HT-29 (cell line): ENCODE measurements at regions not wholly inside any gene's neighbourhood (a gene's known extent, or its start where the extent isn't known, plus 50 kb on each side); places are given as distances from the start of the nearest gene placed in this dataset.

Experiments used
- DNase-seq: peaks from one replicate; pipeline ENCODE4 v3.0.0-alpha.2; 2015; ENCODE audit warnings: low spot score

DNA sequence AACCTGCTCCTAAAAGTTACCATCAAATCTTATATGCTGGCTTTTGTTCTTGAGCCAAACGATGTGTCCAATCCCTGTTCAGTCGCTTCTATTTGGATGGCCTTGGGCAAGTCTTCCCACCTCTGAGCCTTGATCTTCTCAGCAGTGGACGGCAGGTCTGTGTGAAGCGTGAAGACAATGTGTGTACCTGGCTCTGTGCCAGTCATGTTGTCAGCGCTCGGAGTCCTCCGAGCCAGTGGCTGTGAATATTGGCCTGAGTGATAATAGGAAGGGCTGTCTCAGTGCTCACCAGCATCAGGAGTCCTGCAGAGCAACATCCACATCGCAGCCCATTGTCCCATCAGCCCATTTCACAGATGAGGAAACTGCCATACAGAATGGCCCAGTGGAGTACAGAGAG is 219.0 kb downstream of the CDC5L start:
- DNase-seq: no peak

DNA sequence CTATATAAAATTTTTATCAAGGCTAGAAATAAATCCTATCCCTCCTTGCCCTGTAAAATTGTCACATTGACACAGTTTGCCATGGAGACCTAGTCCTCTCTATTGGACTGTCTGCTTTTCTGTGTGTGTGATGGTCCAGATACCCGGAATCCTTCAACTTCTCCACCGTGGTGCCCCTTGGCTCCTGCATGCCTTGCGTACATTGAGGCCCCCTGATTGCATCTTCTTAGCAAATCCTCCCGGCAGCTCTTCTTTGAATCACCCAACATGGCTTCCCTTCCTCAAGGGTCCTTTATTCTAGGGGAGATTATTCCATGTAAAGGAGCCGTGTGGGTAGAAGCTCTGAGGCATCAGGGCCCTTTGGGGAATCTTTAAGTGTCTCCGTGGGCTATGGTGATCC is 219.5 kb downstream of the CDC5L start:
- no peak for DNase-seq

DNA sequence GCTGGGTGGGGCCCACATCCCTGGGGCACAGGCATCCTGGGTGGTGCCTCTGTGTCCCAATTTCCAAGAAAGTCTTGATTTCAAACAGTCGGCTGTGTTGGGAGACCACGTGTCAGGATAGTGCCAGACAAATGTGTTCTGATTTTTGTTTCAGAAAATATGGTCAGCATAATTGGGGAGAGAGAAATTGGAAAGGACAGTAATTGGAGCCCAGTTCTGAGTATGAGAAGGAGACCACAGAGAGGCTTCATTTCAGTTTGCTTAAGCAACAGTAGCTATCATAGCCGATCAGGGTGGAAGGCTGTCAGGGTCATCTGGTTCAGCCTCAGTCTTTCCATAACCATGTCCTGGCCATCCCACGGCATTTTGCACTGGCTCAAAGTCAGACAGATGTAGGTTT is 220.7 kb downstream of the CDC5L start:
- DNase-seq: no peak

DNA sequence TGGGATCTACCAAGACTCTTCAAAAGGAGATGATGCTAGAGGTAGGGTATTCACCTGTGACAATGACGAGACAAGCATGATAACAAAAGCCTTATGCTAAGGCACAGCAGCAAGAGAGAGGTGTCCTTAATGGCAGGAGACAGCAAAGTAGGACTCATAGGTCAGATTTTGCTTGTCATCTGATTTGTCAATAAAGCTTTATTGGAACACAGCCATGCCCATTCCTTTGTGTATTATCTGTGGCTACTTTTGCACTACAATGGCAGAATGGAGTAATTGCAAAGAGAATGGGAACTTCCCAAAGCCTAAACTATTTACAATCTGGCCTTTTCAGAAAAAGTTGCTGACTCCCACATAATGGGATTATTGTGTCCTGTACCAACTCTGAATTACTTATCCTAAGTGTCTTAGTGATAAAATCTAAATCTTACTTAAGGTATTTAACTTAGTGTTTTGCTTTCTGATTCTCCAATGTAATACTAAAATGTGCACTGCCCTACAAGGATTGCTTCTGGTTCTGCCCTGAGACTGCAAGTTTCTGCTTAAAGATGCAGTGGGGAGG is 221.6 kb downstream of the CDC5L start:
- no peak for DNase-seq

DNA sequence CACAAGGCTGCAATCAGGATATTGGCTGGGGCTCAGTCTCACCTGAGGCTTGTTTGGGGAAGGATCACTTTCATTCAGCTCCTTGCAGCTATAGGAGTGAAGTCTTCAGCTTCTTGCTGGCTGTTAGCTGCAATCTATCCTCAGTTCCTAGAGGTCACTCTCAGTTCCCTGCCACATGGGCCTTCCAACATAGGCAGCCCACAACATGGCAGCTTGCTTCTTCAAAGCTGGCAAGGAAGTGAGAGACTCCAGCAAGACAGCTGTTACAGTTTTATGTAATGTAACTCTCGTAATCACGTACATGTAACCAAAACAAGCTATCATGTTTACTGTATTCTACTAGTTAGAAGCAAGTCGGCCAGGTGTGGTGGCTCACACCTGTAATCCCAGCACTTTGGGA is 226.9 kb downstream of the CDC5L start:
- no peak for DNase-seq

DNA sequence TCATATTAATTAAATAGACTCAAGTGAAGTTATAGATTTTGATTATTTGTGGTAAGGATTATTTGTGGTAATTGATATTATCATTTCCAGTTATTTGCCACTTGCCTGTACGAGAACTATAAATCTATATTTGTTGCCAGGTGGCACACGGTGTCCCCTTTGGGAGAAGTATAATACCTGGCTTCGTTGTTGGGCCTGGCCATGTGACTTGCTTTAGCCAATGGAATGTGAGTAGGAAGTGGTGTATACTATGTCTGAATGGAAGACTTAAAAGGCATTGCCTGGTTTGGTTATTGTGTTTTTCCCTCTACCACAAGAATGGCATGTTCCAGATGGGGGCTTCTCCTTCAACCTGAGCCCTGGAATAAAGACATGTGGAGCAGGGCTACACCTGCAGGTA is 228.1 kb downstream of the CDC5L start:
- no peak for DNase-seq

DNA sequence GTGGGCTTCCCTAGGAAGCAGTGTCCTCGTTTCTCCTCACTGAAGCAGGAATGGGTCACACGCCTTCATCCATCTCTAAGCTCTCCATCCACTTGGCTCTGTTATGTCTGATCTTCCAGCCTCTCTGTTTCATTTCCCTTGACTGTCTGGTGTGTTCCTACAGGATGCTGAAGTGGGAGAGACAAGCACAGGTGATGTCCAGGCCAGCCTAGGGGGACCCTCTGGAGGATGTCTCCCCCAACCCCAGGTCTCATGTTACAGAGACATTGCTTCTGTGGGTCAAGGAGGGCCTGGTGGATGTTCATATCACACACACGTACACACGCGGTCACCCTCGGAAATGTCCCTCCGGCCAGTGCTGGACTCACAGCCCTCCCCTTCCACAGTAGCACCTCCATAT is 229.9 kb downstream of the CDC5L start:
- no peak for DNase-seq

DNA sequence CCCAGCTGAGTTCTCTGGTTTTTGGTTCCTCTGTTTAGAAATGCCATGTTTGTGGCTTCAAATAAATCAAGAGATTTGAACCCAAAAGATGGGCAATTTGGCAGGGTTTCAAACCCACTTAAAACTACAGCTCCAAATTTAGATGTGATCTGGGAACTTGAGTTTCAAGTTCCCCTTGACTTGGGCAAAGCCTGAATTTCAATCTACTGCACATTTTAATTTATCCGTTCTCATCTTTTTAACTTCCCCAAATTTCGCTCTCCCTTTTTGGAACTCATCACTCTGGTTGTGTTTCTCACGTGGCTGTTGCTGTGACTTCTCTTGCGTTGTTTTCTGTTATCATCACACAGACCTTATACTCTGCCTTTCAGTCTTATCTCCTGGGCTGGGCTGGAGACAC is 230.9 kb downstream of the CDC5L start:
- no peak for DNase-seq

DNA sequence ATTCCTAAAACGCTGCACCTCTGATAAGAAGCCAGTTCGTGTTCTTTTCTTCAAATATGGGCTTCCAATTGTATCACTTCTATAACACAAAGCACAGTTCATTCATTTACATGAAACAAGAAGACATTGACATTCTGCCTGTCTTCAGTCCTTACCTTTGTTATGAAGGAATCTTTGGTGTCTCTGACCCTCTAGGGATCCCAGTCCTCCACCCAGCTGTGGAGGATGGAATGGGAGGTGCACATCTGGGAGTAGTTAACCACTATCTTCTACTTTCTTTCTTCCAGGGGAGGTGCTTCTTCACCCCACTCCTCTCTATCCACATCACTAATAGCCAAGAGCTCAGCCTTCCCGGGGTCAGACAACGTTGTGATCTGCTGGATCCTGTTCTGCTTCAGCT is 233.4 kb downstream of the CDC5L start:
- DNase-seq: no peak

DNA sequence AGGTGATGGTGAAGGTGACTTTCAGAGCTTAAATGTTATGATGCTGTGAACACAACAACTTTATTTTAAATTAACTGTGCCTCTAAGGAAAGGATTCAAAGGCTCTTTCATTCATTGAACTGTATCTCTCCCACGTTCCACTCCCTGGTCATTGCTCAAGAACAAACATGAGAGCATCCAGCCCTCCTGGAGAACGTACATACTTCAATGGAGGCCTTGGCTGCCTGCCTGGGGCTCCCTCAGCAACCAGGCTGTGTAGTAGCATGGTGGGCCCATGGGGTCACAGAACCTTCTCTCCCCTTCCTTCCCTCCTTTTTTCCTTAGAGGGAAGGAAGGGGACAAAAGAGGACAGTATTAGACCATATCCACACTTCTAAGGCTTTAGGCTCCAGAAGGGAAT is 234.3 kb downstream of the CDC5L start:
- DNase-seq: no peak

DNA sequence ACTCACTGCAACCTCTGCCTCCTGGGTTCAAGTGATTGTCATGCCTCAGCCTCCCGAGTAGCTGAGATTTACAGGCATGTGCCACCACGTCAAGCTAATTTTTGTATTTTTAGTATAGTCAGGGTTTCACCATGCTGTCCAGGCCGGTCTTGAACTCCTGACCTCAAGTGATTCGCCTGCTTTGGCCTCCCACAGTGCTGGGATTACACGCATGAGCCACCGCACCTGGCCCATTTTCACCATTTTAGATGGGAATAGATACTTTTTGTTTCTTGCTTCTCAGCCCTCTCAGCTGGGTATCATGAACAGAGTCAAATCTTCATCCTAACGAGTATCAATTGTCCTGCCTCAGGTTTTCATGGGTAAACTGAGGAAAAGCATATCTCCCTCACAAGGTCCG is 235.0 kb downstream of the CDC5L start:
- DNase-seq: no peak

DNA sequence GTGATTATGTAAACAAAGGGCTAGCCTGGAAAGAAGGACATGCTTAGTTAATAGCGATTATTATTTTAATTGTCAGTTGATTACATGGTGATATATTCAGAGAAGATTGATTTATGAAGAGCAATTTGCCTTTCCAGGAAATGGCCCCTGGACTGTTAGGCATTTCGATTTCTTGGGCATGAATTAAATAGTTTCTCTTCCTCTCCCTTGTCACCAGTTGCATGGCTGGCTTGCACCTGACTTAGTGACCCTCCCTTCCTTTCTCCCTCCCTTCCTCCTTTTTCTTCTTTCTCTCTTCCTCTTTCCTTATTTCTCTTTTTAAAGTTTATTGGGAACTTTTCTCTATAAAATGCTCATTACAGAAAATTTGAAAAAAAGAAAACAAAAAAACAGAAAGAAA is 235.4 kb downstream of the CDC5L start:
- no peak for DNase-seq

DNA sequence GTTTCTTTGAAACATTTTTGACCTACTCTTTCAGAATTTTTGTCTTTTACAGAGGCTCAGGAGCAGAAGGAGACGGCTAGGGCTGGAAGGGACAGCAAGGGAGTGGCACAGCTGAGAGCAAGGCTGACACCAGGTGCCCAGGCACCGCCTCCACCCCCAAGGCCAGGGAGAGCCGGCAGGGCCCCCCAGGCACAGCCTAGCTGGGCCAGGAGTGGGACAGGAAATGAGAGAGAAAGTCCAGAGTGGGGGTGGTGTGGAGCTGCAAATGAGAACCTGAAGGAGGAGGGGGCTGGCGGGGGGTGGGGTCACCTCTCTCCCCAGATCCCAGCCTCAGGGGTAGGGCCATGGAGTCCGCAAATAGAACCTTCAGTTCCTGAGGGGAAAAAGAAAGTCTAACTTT is 236.7 kb downstream of the CDC5L start:
- no peak for DNase-seq

DNA sequence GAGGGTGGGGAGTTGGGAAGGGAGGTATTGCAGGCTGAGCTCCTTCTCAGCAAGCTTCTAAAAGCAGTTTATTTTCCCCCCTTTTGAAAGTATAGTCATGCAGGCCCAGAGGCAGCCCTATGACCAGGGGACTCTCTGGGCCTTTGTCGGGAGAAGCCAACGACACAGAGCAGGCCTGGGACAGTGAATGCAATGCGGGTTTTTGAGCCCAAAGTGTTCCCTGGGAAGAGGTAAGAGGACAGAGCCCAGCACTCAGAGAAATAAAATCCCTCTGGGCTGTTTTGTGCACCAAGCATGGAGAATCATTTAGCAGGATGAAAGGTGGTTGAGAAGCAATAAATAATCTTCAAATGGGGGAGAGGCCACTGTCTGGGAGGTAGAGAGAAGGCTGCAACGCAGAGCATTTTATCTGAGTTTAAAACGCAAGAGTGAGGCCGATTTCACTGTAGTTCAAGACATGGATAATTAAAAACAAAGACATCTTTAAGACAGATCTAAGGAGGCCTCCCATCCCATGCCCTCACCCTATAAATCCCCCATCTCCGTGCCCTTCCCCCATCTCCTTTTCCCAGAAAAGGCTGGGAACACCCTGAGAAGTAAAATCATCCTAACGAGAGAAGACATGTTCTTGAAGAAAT is 237.5 kb downstream of the CDC5L start:
- DNase-seq: no peak

DNA sequence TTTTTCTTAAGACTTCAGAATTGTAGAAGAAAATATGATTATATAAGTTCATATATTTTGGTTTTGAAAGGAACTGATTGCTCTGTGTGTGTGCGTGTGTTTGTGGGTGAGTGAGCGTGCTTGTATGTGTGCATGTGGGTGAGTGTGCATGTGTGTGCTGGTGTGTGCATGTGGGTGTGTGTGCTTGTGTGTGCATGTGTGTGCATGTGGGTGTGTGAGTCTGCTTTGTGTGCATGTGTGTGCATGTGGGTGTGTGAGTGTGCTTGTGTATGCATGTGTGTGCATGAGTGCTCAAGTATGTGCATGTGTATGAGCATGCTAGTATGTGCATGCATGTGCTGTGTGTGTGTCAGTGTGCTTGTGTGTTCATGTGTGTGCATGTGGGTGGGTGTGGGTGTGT is 238.5 kb downstream of the CDC5L start:
- no peak for DNase-seq

DNA sequence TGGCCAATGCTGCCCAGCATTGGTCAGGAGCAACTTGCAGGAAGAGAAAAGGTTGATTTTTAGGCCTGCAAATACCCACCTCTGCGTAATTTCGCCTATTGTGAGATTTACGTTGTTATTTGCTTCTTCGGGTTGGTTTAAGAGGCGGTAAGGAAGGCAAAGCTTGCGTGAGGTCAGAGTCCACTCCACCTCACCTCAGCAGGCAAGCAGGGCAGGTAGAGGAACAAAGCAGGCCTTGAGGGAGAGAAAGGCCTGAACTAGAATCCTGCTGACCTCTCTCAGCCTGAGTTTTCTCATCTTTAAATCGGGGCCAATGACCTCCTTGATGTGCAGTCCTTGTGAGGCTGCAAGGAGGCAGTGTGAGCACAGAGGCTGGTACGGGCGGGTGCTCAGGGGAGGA is 239.1 kb downstream of the CDC5L start:
- DNase-seq: peak; percentile 31

DNA sequence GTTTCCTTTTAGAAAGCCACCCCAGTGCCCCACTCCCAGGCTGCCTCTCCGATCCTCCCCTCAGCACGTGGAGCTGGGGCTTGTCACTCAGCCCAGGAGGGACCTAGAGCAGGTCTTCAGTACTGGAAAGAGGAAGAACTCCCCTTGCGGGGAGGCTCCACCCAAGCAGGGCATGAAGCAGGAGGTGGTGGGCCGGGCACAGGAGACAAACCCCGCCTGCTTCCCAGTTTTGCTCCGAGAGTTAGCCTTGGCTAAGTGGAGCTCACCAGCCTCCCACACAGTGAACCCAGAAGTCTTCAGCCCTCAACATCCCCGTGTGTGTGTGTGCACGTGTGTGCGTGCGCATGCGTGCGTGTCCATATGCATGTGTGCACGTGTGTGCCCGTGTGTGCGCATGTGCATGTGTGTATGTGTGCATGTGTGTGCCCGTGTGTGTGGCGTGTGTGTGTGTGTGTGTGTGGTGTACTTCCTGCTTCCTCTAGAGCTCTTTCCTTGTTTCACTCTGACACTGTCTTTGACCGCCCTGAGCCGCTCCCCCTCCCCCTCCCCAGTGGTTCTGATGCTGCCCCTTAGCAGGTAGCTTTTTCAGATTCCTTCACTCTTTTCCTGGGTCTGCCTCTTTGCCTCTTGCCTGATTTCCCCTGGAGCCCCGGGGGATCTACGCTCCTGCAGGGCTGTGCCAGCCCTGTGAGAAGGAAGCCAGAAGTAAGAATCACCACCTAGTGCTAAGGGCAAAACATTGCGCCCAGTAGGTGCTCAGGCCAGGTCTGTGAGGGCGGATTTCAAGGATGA is 239.8 kb downstream of the CDC5L start:
- peak; percentile 35 for DNase-seq

DNA sequence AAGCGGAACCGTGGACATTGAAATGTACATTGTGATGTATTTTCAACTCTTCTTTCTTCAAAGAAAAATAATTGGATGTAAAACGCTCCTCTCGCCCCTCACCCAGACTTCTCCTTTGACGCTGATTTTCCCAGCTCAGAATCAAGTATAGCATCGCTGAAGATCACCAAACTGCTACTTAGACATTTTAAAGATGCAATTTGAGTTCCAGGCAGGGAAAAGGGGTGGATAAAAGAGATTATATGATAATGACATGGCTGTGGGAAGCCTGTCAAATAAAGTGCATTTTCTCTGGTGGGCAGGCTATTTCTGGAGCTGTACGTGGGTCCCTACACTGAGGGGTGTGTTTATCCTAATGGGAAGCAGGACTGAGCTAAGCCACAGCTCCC is 240.4 kb downstream of the CDC5L start:
- DNase-seq: no peak

DNA sequence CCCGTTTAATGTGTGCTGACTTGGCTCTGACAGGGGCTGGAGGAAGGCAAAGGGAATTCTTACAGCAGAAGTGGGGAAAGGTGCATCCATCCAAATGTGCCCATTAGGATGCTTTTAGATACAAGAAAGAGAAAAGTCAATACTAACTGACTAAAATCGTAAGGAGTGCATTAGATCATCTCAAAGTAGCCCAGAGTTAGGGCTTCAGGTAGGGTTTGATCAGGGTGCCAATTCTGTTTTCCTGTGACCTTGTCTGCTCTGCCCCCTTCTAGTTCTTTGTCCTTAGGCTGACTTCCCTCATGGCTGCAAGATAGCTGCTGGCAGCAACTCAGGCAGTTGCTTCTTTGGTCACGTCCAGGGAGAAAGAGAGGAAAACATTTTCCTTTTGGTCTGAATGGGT is 240.8 kb downstream of the CDC5L start:
- no peak for DNase-seq

DNA sequence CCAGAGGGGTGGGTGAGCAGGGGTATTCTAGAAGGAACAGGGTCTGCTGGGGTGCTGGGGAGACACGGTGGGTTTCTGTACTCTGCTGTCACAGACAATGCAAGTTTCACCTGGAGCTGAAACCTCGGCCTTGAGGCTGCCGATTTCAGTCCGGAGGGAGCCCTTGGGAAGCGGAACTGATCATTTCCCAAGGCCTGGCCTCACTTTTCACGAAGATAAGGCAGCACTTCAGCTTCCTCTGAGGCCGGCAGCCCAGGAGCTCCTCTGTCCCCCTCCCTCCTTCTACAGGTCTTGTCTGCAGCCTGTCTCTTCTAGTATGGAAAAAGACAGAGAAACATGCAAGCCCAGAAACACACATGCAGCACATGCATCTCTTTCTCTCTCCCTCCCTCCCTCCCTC is 242.1 kb downstream of the CDC5L start:
- no peak for DNase-seq

DNA sequence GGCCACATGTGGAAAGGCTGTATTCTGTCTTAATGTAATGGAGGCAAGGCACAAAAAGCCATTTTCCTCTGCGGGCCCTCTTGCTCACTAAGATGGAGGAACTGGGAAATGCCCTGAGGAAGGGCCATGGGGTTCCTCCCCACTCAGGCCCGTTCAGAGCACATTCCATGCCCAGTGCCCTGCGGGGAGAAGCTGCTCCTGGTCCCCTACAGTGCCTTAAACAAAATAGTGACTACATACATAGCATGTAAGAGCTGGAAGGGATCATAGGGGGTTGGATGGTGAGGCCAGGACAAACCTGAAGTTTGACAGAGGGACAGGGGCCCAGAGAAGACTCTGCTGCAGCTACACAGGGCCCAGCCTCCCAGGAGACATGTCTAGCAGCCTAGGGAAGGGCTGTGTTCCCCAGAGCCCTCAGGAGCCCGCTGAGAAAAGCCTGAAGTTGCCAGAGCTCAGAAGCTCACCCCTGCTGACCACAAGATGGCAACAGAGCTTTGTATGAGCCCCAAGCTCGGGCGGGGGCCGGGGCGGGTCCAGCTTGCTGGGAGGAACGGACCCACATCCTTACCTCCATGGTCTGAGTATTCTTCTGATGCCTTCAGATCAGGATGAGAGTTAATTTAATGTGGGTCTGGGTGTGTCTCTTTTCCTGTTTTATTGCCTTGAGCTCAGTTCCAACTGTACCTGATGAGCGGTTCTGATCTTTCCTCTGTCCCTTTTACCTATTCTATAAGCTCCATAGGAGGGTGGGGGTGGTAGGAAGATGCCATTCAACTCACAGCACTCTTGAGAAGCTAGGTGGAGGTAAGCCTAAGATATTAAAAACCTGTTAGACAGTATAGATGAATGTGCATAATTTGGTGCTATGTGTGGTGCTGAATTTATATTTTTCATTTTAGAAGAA is 242.9 kb downstream of the CDC5L start:
- peak; percentile 55 for DNase-seq

DNA sequence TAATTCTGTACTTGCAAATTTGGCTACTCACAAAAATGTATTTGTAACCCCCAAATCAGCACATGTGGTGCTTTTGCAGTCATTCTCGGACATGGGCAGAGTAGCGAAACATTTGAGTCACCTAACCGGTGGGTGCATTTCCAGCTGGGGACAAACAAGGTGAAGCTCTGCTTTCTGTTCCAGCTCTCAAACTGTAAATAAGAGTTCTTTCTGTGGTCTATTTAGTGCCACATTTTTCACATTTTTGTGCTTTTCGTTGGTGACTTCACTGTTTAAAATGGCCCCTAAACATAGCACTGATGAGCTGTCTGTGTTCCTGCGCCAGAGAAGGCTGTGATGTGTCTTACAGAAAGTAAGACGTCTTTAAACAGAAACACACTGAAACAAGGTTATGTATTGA is 244.5 kb downstream of the CDC5L start:
- no peak for DNase-seq
